ENCODE measurements at regions not wholly inside any gene's neighbourhood (a gene's known extent, or its start where the extent isn't known, plus 50 kb on each side); places are given as distances from the start of the nearest gene placed in this dataset.

DNA sequence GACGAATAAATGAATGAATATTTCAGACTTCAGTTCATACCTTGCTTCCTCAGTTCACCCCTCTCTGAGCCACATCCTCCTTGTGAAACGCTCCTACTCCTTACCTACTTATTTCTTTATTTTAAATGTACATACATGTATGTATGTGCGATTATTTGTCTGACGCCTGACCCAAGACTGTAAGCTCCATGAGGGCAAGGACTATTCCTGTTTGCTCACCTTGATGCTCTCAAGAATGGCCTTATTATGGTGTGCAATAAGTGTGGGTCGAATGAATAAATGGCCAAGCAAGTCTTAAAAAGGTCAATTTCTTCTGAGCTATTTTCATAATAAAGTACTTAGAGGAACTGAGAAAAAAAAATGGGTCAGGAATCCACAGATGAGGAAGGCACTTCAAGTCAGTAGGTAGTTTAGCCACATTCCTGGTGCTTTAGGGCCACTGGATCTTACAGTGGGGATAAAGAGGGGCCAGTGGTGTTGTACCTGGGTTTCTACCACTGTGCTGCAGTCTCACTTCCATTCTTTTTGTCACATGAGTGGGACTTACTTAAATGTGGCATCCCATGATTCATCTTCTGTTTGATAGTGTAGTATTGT is 74.7 kb downstream of the SDC1 start:
- Mint-ChIP-seq H3K27me3 (peaks cover 44% of the 10 kb centered on the region), H3K27ac (no peak overlapping the region), H3K9me3 (no peaks in the 10 kb centered on the region), H3K36me3 (ENCODE audit: low read depth) (no peaks in the 10 kb centered on the region), H3K4me3 (no peak overlapping the region), H3K4me1 (ENCODE audit: low read depth) (no peaks in the 10 kb centered on the region)

DNA sequence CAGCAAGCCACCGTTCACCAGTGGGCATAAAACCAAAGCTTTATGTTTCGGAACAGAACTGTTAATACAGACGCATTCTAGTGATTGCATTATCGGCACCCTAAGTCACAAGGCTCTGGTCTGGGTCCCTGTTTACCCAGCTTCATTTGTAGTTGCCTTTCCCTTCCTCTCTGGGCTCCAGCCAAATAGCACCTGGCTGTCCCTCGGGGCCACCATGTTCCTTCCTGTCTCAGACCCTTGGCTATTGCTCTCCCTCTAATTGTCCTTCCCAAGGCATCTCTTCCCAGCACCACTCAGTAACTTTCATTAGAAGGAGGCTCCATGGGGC is 75.3 kb downstream of the SDC1 start:
- Mint-ChIP-seq H3K27me3 (peaks cover 41% of the 10 kb centered on the region), H3K36me3 (ENCODE audit: low read depth) (no peaks in the 10 kb centered on the region), H3K27ac (no peak overlapping the region), H3K4me1 (ENCODE audit: low read depth) (no peaks in the 10 kb centered on the region), H3K9me3 (no peaks in the 10 kb centered on the region), H3K4me3 (no peak overlapping the region)

DNA sequence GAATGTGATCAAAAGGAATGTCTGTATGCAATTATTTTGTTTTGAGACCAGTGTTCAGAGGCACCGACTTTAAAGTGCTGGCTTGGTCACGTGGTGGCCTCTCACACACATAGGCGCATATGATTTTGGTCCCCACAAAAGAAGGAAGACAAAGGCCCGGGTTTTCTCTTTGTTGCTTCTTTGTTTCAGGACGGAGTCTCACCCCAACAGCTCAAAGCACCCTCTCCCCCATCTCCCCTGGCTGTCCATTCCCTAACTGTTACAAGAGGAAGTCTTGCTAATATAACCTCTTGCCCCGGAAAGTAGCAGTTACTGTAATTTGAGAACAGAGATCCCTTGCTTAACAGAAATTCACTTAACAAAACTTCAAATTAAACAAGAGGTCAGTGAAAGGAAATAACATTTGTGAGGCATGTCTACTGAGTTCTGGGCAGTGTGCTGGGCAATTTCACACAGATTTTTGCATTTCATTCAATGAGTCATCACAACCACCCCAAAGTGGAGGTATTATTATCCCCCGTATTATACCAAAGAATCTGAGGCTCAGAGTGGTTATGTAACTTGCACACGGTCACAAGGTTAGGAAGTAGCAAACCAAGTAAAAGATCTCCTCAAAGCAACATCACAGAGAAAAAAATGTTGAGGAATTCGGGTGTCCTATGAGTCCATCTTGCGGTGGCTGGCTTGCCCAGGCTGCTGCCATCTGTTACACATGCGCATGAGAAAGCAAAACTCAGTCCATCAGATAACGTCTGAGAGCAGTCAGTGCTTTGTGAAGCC is 75.8 kb downstream of the SDC1 start:
- H3K4me3 Mint-ChIP-seq = no peak overlapping the region
- no peaks in the 10 kb centered on the region for H3K9me3 Mint-ChIP-seq
- H3K27me3 Mint-ChIP-seq = peaks cover 38% of the 10 kb centered on the region
- H3K27ac Mint-ChIP-seq = no peak overlapping the region
- no peaks in the 10 kb centered on the region for H3K36me3 Mint-ChIP-seq (ENCODE audit: low read depth)
- H3K4me1 Mint-ChIP-seq (ENCODE audit: low read depth) = no peaks in the 10 kb centered on the region

DNA sequence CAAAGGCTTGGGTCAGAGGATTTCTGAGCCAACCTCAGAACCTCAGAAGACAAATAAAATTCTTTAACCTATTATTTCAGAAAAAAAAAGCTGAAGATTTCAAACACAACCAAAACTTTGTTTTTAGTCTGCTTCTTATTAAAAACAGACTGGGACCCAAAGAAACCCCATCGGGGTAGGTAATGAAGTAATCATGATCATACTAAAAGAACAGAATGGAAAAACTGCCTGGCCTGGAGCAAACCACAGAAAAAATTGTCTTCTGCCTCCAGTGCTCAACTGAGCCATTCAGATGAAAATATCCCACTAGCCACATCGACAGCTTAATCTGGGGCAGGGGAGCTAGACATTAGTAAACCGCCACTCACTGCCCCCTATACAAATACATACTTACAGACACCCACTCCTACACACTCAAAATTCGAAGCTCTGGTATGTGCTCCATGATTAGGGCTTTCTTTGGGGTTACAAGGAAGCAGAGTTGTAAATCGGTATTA is 76.5 kb downstream of the SDC1 start:
- Mint-ChIP-seq H3K36me3 (ENCODE audit: low read depth) (no peaks in the 10 kb centered on the region), H3K27me3 (peaks cover 33% of the 10 kb centered on the region)

DNA sequence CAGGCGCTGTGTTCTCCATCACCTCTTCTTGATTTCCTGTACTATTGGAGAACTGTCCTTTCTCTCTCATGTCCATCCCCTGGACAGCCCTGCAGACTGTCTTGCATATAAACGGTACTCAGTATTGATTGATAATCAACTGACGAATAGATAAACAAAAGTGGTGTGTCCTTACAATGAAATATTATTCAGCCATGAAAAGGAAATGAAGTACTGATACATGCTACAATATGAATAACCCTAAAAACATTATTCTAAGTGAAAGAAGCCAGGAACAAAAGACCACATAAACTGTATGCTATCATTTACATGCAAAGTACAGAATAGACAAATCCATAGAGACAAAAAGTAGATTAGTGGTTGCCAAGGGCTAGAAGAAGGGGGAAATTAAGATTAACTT is 77.6 kb downstream of the SDC1 start:
- no peaks in the 10 kb centered on the region for H3K36me3 Mint-ChIP-seq (ENCODE audit: low read depth)
- no peak overlapping the region for H3K4me3 Mint-ChIP-seq
- no peaks in the 10 kb centered on the region for H3K9me3 Mint-ChIP-seq
- no peak overlapping the region for H3K27ac Mint-ChIP-seq
- H3K4me1 Mint-ChIP-seq (ENCODE audit: low read depth) = no peaks in the 10 kb centered on the region
- peaks cover 25% of the 10 kb centered on the region for H3K27me3 Mint-ChIP-seq

More for the DNA sequence above, 76.5 kb downstream of the SDC1 start:
- no peaks in the 10 kb centered on the region for H3K4me1 Mint-ChIP-seq (ENCODE audit: low read depth)
- H3K4me3 Mint-ChIP-seq = no peak overlapping the region
- no peaks in the 10 kb centered on the region for H3K9me3 Mint-ChIP-seq
- no peak overlapping the region for H3K27ac Mint-ChIP-seq

DNA sequence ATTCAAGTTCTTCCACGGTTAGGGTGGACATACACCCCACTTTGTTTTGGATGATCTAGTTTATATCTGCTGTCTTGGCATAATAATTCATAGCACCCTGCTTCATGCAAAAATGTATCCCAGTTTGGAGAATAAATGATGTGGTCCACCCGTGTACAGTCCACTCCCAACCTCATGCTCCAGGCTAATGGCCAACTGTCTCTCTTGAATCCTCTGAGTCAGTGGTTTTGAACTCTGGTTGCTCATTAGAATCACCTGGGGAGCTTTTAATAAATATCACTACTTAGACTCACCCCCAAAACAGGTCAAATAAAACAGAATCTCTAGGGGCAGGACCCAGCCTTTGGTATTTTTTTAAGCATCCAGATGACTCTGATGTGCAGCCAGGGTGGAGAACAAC is 78.5 kb downstream of the SDC1 start:
- Mint-ChIP-seq H3K4me1 (ENCODE audit: low read depth) (no peaks in the 10 kb centered on the region), H3K36me3 (ENCODE audit: low read depth) (no peaks in the 10 kb centered on the region), H3K4me3 (no peak overlapping the region), H3K9me3 (no peaks in the 10 kb centered on the region), H3K27me3 (peaks cover 25% of the 10 kb centered on the region), H3K27ac (no peak overlapping the region)

DNA sequence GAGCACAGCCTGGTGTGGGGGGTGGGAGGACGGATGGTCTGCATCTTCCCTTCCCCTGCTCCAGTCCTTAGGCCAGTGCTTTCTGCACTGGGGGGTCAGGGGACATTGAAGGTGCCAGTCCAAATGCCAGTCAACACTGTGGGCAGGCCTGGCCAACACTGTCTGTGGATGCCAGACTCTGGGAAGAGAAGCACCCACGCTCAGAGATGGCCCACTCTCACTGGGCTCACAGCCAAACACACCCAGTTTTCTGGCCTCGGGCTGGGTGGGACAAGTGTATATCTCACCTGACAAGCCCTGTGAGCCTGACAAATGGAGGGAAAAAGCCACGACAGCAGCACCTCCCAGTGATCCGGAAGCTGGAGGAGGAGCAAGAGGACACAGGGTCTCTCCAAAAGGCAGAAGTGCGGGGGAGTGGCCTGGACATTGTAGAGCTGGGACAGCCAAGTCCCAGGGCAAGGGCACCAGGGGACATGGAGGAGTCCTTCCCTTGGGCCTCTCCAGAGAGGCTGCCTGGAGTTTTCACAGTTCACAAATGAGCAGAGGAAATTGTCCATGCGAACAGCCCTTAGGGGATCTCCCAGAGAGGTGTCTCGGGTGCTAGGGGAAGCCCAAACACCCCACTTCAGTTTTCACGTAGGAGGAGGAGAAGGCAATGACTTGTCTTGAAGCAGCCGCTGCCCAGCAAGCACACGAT is 79.3 kb downstream of the SDC1 start:
- Mint-ChIP-seq H3K9me3 (no peaks in the 10 kb centered on the region), H3K36me3 (ENCODE audit: low read depth) (no peaks in the 10 kb centered on the region), H3K27ac (no peak overlapping the region), H3K27me3 (peaks cover 23% of the 10 kb centered on the region), H3K4me1 (ENCODE audit: low read depth) (no peaks in the 10 kb centered on the region), H3K4me3 (no peak overlapping the region)

DNA sequence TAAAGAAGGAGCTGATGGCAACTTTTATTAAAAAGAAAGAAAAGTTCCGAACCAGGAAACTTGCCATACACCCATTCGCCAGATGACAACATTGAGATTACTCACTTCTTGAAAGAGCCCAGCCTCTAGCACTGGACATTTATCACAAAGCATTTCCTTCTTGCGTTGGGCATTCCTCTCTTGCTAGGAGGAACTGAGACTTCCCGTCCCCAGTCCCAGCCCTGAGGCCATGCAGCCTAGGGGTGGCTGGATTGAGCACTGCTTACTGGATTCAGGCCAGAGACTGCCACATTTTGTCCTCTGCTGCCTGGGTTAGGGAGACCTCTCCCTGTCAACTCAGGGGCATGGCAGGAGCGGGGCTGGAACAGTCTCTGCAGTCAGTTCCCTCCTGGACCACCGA is 80.1 kb downstream of the SDC1 start:
- H3K4me3 Mint-ChIP-seq = no peak overlapping the region
- peaks cover 17% of the 10 kb centered on the region for H3K27me3 Mint-ChIP-seq
- no peaks in the 10 kb centered on the region for H3K36me3 Mint-ChIP-seq (ENCODE audit: low read depth)
- no peak overlapping the region for H3K27ac Mint-ChIP-seq
- H3K4me1 Mint-ChIP-seq (ENCODE audit: low read depth) = no peaks in the 10 kb centered on the region
- H3K9me3 Mint-ChIP-seq = no peaks in the 10 kb centered on the region

DNA sequence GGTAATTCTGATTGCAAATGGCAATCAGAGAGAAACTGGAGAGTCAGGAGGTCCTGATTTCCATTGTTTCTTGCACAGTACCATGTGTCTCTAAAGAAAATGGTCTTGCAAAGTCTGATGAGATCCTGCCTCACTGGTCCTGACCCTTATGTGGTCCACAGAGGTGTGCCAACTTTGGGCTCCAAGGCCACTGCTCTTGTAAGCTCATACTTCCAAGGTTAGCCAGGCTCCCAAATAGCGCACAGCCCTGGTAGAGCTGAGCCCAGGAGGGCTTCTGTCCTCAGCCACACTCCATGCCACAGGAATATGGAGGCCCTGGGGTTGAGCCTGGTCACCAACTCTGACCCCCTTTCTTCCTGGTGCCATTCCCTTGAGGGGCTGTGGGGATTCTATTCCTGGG is 80.7 kb downstream of the SDC1 start:
- H3K4me1 Mint-ChIP-seq (ENCODE audit: low read depth) = no peaks in the 10 kb centered on the region
- H3K27me3 Mint-ChIP-seq = peaks cover 12% of the 10 kb centered on the region
- no peaks in the 10 kb centered on the region for H3K9me3 Mint-ChIP-seq
- no peak overlapping the region for H3K27ac Mint-ChIP-seq
- no peak overlapping the region for H3K4me3 Mint-ChIP-seq
- no peaks in the 10 kb centered on the region for H3K36me3 Mint-ChIP-seq (ENCODE audit: low read depth)

DNA sequence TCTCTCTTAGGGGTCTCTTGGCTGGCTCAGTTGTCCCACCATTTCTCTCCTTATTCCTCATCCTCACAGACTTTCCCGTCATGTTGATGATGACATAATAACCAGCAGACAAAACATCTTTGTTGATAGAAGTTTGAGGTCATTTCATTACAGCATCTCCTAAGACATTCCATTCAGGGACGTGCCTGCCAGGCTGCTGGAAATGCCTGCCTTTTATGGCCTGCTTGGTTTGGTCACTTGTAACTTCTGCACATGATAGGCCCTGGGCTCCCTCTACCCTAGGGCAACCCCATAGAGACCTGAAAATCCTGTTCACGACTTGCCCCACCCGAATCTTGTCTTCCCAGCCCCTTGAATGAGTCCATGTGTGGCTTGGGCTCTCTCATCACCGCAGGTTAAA is 81.7 kb downstream of the SDC1 start:
- H3K4me3 Mint-ChIP-seq = no peak overlapping the region
- peaks cover 7% of the 10 kb centered on the region for H3K27me3 Mint-ChIP-seq
- no peaks in the 10 kb centered on the region for H3K36me3 Mint-ChIP-seq (ENCODE audit: low read depth)
- H3K4me1 Mint-ChIP-seq (ENCODE audit: low read depth) = no peaks in the 10 kb centered on the region
- no peak overlapping the region for H3K27ac Mint-ChIP-seq
- H3K9me3 Mint-ChIP-seq = no peaks in the 10 kb centered on the region

DNA sequence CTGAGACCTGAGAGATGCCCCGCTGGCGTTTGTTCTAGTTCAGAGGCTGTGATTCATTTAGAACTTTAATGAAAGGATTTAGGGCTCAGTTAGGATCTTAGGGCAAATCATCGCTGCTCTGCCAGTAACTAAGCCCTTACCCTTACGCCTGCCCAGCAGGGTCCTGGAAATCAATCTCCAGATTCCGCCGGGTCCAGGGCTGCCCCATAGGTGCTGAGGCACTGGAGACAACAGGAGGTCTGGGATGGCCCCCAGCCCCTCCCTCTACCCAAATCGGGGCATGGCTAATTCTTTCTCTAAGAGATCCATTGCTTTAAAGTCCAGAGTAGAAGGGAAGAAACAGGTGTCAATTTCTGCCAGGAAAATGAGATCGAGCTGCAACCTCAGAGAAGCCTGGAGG is 83.1 kb downstream of the SDC1 start:
- Mint-ChIP-seq H3K9me3 (no peaks in the 10 kb centered on the region), H3K27ac (no peak overlapping the region), H3K36me3 (ENCODE audit: low read depth) (no peaks in the 10 kb centered on the region), H3K27me3 (no peaks in the 10 kb centered on the region), H3K4me1 (ENCODE audit: low read depth) (no peaks in the 10 kb centered on the region), H3K4me3 (no peak overlapping the region)

DNA sequence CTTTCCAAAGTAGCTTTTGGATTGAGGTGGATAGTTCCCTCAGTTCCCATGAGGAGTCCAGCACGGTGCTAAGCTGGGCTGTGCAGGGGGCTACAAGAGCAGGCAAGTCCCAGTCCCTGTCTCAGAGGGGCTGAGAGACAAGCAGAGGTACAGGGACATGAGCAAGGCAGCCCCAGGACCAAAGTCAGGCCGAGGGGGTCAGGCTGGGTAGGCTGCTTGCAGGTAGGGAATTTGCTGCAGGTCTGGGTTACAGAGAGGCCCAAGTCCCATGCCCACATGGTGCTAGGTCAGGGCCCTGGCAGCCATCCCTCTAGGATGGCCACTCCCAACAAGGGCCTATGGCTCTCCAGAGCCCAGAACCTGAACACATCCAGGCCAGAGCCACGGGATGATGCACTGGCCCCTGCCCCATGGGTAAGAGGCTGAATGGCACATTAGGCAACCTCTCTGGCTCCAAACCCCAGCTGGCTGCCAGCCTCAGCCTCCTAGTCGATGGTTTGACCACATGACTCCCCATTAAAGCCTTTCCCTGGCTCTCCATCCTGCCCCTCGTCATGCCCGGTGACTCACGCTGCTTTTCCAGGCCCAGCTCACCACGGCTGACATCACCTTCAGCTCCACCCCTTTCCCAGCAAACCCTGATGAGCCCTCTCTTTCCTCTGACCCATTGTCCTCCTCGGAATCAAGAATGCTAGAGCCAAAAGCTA is 83.7 kb downstream of the SDC1 start:
- no peaks in the 10 kb centered on the region for H3K27me3 Mint-ChIP-seq
- no peaks in the 10 kb centered on the region for H3K9me3 Mint-ChIP-seq
- H3K27ac Mint-ChIP-seq = no peak overlapping the region
- no peaks in the 10 kb centered on the region for H3K36me3 Mint-ChIP-seq (ENCODE audit: low read depth)
- H3K4me3 Mint-ChIP-seq = no peak overlapping the region
- no peaks in the 10 kb centered on the region for H3K4me1 Mint-ChIP-seq (ENCODE audit: low read depth)

DNA sequence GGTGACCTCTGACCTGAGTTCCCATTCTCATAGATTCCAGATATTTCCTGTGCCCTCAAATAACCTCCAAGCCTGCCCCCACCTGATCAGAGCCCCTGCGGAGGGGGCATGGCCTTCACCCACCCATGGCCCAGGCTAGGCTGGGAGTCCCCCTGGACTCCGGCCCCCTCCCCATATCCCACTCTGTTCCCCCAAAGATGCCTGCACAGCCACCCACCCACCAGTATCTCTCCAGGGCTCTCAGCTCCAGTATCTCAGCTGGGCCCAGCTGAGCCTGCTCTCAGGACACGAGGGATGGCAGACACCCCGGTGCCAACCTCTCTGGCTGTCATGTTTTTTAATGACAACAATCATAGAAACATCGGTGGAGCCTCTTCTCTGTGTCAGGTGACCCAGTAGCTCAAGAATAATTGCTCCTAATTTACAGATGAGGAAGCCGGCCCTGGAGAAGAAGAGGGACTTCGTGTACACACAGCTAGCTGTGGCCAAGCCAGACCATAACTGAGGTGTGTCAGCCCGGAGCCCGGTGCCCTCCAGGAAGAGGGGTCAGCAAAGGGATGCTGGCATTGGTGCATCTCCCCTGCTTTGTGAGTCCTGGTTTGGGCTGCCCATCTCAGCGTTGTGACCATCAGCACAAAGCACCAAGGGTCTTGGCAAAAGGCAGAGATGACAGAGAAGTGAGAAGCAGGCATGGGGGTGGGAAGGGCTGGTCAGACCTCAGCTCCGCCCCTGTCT is 84.4 kb downstream of the SDC1 start:
- H3K27ac Mint-ChIP-seq = no peak overlapping the region
- H3K36me3 Mint-ChIP-seq (ENCODE audit: low read depth) = no peaks in the 10 kb centered on the region
- no peaks in the 10 kb centered on the region for H3K9me3 Mint-ChIP-seq
- no peak overlapping the region for H3K4me3 Mint-ChIP-seq
- H3K27me3 Mint-ChIP-seq = no peaks in the 10 kb centered on the region
- no peaks in the 10 kb centered on the region for H3K4me1 Mint-ChIP-seq (ENCODE audit: low read depth)

DNA sequence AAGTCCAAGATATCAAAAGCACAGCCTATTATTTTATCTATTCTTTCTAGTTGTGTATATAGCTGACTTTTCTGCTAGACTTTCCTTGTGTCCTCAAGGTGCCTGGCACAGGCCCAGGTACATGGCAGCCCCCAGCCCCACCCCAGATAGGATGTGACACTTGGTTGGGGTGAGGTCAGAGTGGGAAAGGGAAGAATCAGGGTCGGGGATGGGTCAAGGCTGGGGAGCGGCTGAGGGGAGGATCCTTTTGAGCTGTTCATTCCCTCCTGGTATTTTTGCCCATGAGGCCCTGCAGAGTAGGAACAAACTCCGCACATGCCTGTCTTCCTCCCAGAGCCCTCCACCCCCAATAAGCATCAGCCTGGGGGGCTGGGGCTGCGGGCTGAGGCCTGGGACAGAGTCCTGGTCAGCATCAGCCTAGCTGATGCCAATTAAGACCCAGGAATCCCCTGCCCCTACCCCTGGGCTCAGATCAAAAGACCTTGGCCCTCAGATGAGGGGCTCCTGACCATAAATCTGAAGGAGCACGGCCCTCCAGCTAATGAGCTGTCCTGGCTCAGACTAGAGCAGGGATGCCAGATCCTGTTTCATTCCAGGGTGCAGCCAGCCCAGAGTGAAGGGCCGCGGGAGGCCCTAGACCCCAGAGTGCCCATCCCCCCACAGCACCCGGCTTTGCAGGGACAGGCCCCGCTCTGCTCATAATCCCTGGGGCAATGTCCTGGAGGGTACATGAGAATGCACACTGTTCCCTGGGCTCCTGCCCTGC is 85.3 kb downstream of the SDC1 start:
- H3K27me3 Mint-ChIP-seq = no peaks in the 10 kb centered on the region
- H3K4me1 Mint-ChIP-seq (ENCODE audit: low read depth) = no peaks in the 10 kb centered on the region
- no peak overlapping the region for H3K27ac Mint-ChIP-seq
- no peak overlapping the region for H3K4me3 Mint-ChIP-seq
- no peaks in the 10 kb centered on the region for H3K9me3 Mint-ChIP-seq
- H3K36me3 Mint-ChIP-seq (ENCODE audit: low read depth) = no peaks in the 10 kb centered on the region

Data from stimulated activated naive CD8-positive, alpha-beta T cell treated with anti-CD3 and anti-CD28 coated beads, Interleukin-15, Interleukin-2, amounts not matched to agents 100 ng/mL and 50 ng/mL, for 24 hours (primary cell).